ENCODE measurements at regions not wholly inside any gene's neighbourhood (a gene's known extent, or its start where the extent isn't known, plus 50 kb on each side); places are given as distances from the start of the nearest gene placed in this dataset.
"Not testable (repeated sequence)": the region's sequence is repeated elsewhere in the genome, so short reads cannot be mapped to it uniquely, and the experiment has no call there.

GRCh38 chr10:94129393-94130130 is 135.8 kb downstream of the PLCE1 start:
- no peak for DNase-seq

GRCh38 chr10:94131885-94132284 is 138.2 kb downstream of the PLCE1 start:
- peak; percentile 0 for DNase-seq

GRCh38 chr10:94133239-94133638 is 139.5 kb downstream of the PLCE1 start:
- DNase-seq: no peak

GRCh38 chr10:94137747-94138146 is 144.0 kb downstream of the PLCE1 start:
- DNase-seq: no peak

GRCh38 chr10:94138391-94138790 is 144.7 kb downstream of the PLCE1 start:
- no peak for DNase-seq

GRCh38 chr10:94143261-94143660 is 149.5 kb downstream of the PLCE1 start:
- no peak for DNase-seq

GRCh38 chr10:94146313-94146712 is 152.6 kb downstream of the PLCE1 start:
- no peak for DNase-seq

GRCh38 chr10:94146746-94147145 is 153.0 kb downstream of the PLCE1 start:
- no peak for DNase-seq

- DNase-seq: no peak
Measured at GRCh38 chr10:94149702-94150101, 156.0 kb downstream of the PLCE1 start.

- DNase-seq: no peak
Measured at GRCh38 chr10:94150541-94151184, 156.9 kb downstream of the PLCE1 start.

- DNase-seq: no peak
Measured at GRCh38 chr10:94155722-94156271, 162.1 kb downstream of the PLCE1 start.

GRCh38 chr10:94156453-94156852 is 162.7 kb downstream of the PLCE1 start:
- DNase-seq: no peak

- DNase-seq: not testable (repeated sequence)
Measured at GRCh38 chr10:94165158-94165611, 171.5 kb downstream of the PLCE1 start.

GRCh38 chr10:94172332-94172731 is 178.6 kb downstream of the PLCE1 start:
- no peak for DNase-seq

GRCh38 chr10:94173594-94173993 is 179.9 kb downstream of the PLCE1 start:
- DNase-seq: no peak

GRCh38 chr10:94174838-94175237 is 181.1 kb downstream of the PLCE1 start:
- DNase-seq: no peak

GRCh38 chr10:94178475-94179253 is 184.1 kb downstream of the NOC3L start:
- no peak for DNase-seq

GRCh38 chr10:94180576-94180975 is 182.2 kb downstream of the NOC3L start:
- no peak for DNase-seq

GRCh38 chr10:94183666-94184264 is 179.0 kb downstream of the NOC3L start:
- no peak for DNase-seq

GRCh38 chr10:94186722-94187121 is 176.0 kb downstream of the NOC3L start:
- DNase-seq: no peak

GRCh38 chr10:94192333-94192732 is 170.4 kb downstream of the NOC3L start:
- DNase-seq: no peak

- no peak for DNase-seq
Measured at GRCh38 chr10:94192974-94193373, 169.8 kb downstream of the NOC3L start.

GRCh38 chr10:94193466-94193924 is 169.2 kb downstream of the NOC3L start:
- DNase-seq: no peak
